ENCODE measurements at regions not wholly inside any gene's neighbourhood (a gene's known extent, or its start where the extent isn't known, plus 50 kb on each side); places are given as distances from the start of the nearest gene placed in this dataset.
"Not testable (repeated sequence)": the region's sequence is repeated elsewhere in the genome, so short reads cannot be mapped to it uniquely, and the experiment has no call there.

- no peak for DNase-seq
Measured at GRCh38 chr16:7791028-7791590, 458.5 kb downstream of the RBFOX1 start.

GRCh38 chr16:7775072-7775488 is 442.4 kb downstream of the RBFOX1 start:
- DNase-seq, result no peak

- DNase-seq, result peak; percentile 52
Measured at GRCh38 chr16:7772722-7773121, 440.1 kb downstream of the RBFOX1 start.

GRCh38 chr16:7769091-7769490 is 436.4 kb downstream of the RBFOX1 start:
- not testable (repeated sequence) for DNase-seq

- no peak for DNase-seq
Measured at GRCh38 chr16:7765079-7765550, 432.5 kb downstream of the RBFOX1 start.

- peak; percentile 63 for DNase-seq
Measured at GRCh38 chr16:7763111-7763510, 430.5 kb downstream of the RBFOX1 start.

Measured in islet precursor cell (in vitro differentiated cells).